ENCODE measurements at regions not wholly inside any gene's neighbourhood (a gene's known extent, or its start where the extent isn't known, plus 50 kb on each side); places are given as distances from the start of the nearest gene placed in this dataset.

DNA sequence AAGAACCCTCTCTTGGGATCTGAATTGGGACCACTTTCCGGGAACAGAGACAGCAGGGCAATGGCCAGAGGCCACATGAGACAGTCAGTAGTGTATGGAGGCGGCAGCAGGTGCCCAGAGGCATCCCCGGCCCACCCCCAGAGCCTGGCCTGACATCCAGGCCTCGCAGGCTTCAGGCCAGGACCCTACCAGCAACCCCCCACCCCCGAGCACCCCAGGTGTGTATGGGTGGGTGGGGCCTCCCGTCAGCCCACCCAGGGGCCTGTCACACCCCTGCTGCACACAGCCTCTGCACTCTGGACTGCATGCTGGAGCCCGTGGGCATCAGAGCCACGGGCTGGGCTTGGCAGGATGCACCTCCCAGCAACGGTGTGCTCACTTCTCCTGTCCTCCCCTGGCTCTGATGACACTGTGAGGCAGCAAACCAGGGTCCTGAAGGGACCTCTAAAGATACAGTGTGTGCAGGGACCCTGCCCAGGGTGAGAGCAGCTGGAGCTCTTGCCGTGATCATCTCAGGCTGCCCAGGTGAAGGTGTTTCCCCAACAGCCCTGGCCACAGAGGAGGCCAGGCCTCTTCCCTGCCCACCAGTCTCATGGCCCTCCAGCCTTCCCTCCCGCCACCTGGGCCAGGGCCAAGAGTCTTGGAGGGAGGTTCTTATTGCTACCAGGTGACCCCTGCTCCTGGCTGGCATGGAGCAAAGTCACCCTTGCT is 88.8 kb upstream of the SEPTIN5 start:
- no peak for DNase-seq

DNA sequence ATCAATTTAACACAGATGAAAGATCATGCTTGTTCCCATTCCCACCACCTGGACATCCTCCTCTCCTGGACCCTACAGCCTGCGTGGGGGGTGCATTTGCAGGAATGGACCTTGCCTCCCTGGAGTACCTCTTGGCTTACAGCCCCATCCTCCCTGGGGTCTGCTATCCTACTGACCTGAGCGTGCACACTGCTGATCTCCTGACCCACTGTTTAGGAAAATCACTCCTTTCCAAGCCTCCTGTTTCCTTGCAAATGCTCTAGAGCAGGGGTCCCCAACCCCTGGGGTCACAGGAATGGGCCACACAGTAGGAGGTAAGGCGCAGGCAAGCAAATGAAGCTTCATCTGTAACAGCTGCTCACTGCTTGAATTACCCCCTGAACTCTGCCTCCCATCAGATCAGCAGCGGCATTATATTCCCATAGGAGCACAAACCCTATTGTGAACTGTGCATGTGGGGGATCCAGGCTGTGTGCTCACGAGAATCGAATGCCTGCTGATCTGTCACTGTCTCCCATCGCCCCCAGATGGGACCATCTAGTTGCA is 88.2 kb upstream of the SEPTIN5 start:
- no peak for DNase-seq

DNA sequence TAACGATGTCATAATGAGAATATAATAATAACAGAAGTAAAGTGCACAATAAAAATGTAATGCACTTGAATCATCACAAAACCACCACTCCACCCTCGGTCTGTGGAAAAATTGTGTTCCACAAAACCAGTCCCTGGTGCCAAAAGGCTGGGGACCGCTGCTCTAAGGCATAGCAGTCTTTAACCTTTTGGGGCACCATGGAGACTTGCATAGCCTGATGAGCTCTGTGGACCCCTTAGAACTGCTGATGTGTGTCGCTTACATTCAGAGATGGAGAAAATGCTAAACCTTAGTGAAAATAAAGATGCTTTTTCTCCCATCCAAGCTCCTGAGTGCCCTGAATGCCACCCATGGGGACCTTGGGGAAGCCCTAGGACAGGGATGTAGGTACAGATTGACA is 87.6 kb upstream of the SEPTIN5 start:
- DNase-seq: no peak

DNA sequence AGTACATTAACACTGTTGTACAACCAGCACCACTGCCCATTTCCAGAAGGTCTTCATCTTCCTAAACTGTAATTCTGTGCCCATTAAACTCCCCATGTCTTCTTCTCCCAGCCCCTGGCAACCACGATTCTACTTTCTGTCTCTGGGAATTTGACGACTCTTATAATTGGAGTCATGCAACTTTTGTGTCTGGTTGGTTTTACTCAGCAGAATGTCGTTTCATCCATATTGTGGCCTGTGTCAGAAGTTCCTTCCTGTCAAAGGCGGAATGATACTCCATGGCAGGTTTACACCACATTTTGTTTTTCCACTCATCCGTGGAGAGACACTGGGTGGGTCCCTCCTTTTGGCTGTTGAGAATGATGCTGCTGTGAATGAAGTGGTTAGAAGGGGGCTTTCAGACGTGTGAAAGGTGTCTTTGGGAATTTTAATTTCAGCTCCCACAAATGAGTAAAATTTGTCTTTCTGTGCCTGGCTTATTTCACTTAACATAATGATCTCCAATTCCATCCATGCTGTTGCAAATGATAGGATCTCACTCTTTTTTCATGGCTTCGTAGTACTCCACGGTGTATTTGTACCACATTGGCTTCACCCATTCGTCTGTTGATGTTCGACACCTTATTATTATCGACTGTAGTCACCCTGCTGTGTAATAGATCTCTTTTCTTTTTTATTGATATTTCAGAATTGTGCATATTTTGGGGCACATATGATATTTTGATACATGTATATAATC is 86.1 kb upstream of the SEPTIN5 start:
- DNase-seq: no peak

DNA sequence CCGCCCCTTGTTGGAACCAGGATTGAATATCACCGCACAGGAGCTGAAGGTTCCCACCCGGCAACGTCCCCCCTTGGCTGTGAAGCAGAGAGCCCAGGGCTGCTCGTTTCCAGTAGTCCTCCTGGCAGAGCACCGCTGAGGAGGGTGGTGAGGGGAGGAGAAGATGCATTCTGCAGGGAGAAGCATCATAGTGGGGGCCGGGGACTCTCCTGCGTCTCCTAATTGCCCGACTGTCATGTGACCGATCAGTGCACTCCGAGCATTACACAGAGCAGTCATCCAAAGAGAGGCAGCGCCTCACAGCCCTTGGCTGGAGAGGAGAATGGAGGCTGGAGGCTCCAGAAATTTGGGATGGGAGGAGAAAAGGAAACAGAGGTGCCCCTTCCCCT is 85.0 kb upstream of the SEPTIN5 start:
- no peak for DNase-seq

DNA sequence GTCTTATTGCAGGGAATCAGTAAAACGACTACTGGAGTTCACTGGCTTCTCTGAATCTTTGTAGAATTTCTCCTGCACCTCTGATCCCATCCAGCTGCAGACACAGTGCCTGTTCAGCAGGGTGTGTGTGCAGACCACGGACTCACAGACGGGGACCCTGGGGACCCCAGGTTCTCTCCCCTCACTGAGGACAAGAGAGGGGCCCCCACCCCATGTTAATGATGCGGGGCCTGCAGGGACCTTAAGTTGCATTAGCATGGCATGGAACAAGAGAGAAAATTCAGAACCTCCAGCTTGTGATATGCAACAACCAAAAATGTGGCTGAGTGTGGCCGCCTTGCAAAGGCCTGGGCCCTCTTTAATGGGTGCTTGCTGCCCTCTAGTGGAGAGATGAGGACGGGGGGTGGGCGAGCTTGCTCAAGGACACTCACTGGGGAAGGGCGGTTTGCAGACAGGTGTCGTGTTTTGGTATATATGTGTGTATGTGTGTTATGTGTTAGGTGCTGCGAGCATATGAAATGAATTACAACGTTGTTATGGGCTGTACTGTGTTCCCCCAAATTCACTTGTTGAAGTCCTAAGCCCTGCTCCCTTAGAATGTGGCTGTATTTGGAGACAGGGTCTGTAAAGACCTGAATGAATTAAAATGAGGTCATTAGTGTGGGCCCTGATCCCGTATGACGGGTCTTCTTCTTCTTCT is 84.4 kb upstream of the SEPTIN5 start:
- DNase-seq: peak; percentile 66 to 83 (median 75)

DNA sequence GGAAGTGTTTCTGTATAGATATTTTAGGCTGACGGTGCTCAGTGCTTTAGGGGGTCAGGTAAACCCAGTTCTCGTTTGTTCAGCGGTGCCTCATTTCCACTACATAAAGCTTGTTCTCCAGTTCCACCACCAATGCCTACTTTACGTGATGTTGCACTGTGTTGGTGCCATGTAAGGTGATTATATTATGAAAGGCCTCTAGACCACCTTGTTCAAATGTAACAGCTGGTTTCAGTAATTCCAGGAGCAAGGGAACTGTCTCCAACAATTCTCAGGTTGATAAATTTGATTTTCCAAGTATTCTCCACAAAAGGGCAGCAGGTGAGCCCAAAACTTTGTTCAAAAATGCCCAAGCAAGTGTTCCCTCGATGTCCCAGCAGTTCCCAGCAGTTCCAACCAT is 83.7 kb upstream of the SEPTIN5 start:
- DNase-seq: no peak

DNA sequence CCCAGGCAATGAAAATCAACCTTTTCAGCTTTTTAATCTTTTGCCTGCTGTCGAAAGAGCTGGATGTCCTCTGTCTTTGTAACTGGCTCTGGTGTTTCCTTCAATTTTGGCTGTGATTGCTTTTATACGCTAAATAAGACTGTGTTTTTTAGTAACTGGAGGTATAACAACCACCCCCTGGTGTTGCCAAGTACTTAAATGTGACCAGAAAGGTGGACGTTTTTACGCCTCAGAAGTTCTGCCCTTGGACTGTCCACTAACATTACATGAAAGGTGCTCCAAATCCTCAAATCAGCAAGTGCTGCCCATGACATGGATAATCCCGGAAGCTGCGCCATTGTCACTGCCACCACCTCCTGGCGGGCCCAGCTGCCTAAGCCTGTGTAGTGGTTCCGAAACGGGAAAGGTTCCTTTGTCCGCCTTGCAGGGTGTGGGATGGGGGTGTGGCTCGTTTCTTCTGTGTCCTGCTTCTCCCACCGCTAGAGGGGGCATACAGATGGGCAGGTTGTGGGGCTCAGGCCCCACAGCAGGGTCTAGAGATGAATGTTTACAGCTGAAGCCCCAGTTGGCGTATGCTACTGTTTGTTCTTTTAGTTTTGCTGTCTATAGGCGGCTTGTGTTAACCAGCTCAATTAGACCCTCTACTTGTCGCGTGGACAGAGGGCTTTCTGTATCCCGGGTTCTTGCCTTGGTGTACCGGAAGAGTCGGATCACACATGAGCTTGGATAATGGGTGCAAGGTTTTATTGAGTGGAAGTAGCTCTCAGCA is 82.2 kb upstream of the SEPTIN5 start:
- DNase-seq: no peak

DNA sequence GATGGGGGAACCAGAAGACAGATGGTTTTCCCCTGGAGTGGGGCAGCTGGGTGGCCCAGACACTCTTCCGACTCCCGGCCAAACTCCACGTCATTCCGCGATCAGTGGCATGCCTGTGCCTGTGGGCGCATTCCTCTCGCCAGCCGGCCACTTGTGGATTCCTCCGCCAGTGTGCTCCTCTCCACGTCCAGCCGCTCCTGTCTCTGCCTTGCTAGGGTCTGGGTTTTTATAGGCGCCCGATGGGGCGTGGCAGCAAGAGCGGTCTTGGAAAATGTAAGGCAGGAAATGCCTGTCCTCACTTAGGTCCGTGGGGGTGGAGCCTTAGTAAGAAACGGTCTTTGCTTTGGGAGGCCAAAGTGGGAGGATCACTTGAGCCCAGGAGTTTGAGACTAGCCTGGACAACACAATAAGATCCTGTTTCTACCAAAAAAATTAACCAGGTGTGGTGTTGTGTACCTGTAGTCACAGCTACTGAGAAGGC is 81.6 kb upstream of the SEPTIN5 start:
- DNase-seq: no peak

DNA sequence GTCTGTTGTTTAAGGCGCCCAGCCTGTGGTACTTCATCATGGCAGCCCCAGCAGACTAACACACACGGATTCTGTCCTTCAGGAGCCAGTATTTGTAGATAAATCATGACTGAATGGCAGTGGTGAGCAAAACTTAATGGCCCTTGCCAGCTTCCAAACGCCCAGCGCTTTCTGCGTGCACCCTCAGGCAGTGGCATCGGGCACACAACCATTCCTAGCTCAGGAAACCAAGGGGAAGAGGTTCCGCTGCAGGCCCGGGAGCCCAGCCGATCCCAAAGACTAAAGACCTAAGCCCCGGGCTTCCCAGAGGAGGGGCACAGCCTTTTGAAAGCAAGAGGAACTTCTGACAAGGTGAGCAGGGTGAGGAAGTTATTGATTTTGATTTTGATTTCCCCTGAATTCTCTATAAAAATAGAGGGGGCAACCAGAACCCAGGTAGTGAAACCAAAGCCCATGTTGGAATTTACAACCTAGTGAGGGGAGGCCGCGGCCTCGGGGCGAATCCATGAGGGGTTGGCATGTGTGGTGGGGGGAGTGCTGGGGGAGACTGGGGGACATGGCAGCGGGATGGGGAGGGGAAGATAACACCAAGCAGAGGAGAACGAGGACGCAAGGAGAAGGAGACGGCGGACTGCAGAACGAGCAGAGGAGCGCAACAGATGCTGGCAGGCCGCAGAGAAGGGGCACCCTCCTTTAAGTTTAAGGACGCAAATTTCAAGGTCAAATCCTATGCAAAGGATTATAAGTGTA is 79.9 kb upstream of the SEPTIN5 start:
- no peak for DNase-seq

DNA sequence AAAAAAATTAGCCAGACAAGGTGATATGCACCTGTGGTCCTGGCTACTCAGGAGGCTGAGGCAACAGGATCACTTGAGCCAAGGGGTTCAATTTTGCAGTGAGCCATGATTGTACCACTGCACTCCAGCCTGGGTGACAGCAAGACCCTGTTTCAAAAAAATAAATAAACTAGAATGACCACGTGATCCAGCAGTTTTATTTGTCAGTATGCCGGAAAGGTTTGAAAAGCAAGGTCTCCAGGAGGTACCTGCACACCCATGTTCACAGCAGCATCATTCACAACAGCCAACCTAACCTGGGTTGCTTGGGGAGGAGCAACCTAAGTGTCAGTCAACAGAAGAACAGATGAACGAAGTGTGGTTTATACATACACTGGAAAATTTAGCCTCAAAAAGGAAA is 78.7 kb upstream of the SEPTIN5 start:
- DNase-seq: no peak

DNA sequence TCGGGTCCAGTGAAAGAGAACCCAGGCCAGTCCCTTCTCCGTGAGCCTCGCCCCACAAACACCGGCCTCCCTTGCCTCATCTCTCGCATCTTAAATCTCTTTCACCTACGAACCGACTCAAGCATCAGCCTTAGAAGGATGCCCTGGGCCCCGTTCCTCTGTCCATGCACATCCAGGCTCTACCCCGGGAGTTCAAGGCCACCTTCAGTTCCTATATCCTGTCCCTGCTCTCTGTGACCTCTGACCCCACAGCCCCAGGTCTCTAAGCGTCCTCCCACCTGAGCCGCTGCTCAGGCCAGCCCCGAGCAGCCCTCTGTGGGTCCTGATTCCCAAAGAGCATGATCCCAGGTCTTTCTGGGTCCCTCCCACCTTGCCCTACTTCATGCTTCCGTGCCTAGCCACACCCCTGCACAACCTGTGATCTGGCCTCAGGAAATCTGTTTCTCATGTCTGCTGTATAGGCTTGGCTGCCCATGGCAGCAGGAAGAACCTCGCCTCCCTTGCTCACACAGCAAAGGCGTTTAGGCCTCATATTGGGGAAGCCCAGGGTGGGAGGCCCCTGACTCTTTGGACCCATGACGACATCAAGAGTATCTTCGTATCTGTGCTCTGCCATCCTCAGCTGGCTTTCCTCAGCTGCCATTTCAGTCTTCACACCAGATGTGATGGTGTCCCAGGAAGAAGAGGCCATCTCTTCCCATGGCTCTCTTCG is 77.5 kb upstream of the SEPTIN5 start:
- DNase-seq: no peak

DNA sequence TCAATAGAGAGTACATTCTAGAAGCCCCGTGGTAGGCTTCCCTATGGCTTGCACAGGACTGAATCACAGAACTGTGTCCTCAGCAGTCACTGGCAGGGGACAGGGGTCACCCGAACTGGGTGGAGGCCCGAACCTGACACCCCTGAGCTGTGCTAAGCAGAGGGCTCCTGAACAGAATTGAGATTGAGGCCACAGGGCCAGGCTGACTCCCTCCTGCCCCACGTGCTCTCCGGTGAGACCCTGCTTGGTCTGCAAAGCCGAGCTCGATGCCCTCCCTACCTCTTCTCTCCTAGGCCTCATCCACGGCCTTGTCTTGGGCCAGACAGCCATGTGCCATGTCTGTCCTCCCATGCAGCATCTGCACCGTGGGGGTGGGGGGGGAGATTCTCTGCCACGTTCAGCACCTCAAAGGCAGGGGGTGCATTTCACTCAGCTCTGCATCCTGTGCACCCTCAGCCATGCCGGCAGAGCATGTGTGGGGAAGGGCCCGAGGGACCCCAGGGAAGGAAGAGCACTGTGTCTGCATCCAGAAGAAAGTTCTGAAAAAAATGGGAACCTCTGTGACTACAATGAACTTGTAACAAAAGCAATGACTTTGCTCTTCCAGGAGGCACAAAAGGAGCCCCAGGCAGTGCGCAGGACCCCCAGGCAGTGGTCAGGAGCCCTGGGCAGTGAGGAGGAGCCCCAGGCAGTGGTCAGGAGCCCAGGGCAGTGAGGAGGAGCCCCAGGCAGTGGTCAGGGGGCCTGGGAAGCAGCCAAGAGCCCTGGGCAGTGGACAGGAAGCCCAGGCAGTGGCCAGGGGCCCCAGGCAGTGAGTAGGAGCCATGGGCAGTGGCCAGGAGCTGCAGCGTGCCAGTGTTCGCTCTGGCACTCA is 76.7 kb upstream of the SEPTIN5 start:
- DNase-seq: no peak

DNA sequence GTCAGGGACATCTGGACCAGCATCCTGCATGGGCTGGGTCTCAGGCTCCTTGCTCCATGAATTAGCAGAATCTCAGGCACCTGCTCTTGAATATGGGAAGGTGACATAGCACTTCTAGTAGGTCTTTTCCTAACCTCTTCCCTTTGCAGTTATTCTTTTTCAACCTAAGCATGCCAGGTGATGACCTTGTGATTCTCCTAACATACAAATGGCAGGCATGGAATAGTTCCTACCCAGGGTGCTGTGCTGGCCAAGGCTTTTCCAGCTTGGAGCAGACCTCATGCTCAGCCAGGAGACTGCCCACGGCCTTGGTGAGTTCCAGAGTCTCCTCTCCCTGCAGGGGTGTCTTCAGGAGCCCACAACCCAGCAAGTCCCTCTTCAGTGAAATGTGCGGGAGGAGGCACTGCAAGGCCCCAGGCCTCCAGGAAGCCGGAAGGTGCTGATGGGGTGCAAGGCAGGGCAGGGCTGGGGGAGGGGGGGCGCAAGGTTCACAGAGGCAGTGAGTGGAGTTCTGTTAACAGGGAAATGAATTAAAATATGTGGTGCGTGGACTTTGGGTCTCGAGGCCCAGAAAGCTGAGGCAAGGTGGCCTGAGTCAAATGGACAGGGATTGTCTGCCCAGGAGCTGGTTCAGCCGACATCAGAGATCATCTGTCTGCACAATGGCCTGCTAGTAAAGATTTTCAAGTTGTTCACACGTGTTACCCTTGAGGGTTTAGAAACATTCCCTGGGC is 75.9 kb upstream of the SEPTIN5 start:
- no peak for DNase-seq

DNA sequence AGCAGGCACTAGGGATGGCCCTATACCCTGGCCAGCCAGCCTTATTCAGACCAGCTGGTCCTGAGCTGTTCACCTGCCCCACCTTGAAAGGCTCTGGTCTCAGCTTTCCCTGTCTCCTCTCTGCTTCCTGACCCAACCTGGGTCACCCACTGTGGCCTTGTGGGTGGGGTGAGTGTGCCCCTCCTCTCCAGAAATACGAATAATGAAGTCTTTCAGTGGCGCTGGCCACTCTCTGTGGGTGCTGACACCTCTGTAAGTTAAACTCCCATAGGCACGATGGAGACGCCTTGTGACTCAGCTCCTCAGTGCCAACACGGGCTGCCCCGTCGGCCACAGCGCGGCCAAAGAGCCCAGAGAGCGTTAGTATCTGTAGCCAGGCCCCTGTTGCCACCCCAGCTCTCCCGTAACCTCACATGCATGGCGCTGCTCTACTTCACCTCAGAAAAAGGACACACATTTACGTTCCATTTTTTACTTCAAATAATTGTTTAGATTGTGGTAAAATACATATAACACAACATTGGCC is 74.6 kb upstream of the SEPTIN5 start:
- no peak for DNase-seq

DNA sequence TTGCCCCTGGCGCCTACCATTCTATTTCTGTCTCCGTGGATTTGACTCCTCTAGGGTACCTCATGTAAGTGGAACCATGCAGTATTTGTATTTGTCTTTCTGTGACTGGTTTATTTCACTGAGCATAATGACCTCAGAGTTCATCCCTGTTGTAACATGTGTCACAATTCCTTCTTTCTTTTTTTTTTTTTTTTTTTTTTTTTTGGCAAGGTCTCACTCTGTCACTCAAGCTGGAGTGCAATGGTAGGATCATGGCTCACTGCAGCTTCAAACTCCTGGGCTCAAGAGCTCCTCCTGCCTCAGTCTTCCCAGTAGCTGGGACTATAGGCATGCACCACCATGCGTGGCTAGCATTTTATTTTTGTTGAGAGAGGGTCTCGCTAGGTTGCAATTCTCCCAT is 74.0 kb upstream of the SEPTIN5 start:
- DNase-seq: no peak

DNA sequence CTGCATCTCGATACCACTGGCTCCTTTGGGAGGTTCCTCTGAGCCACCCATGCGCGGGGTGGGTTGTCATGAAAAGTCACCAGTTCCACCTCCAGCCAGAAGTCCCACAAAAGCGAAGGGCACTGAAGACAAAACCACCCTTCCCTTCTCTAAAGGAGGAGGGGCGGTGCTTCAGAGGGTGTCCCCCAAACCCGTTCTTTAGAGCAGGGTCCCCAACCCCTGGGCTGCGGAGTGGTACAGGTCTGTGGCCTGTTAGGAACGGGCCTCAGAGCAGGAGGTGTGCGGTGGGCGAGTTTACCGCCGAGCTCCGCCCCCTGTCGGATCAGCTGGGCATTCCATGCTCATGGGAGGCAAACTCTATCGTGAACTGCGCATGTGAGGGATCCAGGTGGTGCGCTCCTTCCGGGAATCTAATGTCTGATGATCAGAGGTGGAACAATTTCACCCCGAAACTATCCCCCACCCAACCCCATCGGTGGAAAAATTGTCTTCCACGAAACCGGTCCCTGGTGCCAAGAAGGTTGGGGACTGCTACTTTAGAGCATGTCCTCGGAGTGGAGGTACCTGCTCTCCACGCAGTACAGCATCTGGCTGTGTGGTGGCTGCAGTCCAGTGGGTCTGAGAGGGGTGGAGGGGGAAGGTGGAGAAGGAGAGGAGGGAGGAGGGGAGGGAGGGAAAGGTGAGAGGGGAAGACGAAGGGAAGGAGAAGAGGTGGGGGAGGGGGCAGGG is 72.9 kb upstream of the SEPTIN5 start:
- DNase-seq: no peak

DNA sequence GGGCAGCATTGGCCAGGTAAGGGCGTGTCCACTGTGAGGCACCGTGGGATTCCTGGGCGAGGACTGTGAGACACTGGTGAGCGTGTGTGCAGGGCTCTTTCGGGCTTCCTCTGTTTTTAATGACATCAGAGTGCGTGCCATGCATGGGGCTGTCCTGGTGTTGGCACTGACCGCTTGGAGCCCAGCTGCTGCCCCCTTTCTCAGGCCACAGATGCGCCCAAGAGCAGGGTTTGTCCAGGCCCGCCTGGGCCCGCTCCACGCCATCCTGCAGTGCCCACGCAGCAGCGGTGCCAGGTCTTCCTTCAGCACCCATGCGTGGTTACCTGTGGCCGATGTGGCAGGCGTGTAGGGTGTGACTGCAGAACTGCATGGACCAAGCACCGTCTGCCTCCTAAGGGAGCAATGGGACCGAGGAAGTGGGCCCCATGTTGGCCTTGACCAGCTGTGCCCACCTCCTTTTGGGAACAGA is 72.3 kb upstream of the SEPTIN5 start:
- DNase-seq: no peak
